Endometrium (tissue), 2 donors: ENCODE measurements at regions not wholly inside any gene's neighbourhood (a gene's known extent, or its start where the extent isn't known, plus 50 kb on each side); places are given as distances from the start of the nearest gene placed in this dataset.

Source experiments
- FAIRE-seq: peaks from 2 replicates; lab custom pipeline; 2012; peaks lifted over from hg19 to GRCh38; lab: Jason Lieb, UNC
- donor health status: control.
- donor health status: control.

DNA sequence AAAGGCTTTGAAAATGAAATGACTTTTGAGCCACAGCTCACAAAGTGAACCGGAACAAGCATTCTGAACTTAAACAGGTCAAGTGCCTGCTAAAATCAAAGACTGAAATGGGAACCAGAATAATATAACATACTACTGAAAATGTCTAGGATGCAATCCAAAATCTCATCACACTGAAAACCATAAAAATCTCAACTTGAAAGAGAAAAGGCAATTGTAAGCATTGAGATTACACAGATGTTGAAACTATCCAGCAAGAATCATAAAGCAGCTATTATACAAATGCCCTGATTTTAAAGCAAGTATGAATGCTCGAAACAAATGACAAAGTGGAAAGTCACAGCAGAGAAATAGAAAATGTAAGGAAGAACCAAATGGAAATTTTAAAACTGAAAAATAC lies 211.5 kb upstream of the GAS1 start:
- no peak for FAIRE-seq

DNA sequence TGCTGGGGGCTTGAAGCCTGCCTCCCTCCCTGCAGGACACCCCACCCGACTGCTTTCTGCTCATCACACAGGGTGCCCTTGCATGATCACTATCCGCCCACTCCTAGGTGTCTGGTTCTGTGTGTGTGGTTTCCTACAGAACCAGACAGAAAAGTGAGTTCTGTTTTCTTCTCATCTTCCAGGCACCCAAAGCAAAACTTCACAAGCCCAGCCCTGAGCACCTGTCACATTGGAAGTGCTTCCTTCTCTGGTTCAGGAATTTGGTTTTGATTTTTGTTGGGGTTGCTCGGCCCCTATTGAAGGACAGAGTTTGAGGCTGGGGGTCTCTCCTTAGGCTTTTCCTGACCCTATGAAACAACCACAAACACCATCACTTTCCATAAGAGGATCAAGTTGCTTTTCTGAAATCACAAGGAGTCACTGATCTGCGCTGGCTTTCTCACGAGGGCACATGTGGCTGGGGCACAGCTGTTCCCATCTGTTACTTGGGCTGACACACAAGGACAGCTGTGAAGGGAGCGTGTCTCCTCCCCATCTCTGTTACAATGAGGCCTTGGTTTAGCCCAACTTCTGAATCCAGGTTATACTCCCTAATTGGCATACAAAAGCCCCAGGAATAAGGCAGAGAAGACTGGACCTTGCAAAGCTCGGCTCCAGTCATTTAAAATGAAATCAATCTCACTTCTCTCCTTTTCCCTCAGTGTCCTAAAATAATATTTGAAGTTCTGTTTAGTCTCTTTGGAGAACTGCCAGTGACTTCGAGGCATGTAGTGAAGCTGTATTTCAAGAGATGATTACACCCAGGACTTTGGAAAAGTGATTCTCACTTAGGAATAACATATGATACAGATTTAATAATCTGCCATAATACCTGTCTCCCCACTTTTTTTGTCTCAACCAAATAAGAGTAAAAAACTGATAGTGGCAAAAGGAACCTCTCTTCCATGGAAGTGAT lies 213.1 kb upstream of the GAS1 start:
- no peak for FAIRE-seq

DNA sequence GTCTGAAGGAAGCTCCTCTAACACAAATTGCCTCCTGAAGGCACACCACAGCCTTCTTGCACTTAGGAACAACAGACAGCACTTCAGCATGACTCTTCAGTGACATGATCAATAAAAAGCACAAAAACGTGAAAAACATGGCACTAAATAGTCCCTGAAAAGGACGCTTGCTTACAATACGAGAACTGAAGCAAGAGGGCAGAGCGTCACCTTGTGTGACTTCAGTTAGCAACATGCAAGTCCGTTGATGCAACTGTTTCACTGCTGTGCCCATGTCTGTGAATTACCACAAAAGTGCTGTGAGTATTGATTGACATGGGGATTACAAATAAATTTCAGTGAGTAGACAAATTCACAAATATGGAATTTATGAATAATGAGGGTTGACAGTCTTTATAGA lies 219.9 kb upstream of the GAS1 start:
- no peak for FAIRE-seq

DNA sequence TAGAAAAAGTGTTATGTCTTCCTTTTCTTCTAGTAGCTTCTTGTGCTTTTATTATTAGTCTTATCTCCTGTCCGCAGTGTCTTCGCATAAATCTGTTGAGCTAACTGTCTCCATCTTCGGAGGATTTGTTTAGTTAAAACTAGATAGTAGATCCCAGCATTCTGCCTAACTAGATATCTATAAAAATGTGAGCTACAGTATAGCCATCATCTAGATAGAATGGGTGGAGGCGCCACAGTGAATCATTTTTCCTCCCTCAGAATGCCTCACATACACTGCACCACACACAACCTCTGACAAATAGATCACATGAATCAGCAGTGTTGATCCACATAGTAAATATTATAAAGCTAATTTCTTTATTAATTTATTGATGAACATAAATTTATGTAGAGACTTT lies 220.3 kb upstream of the GAS1 start:
- FAIRE-seq: no peak

DNA sequence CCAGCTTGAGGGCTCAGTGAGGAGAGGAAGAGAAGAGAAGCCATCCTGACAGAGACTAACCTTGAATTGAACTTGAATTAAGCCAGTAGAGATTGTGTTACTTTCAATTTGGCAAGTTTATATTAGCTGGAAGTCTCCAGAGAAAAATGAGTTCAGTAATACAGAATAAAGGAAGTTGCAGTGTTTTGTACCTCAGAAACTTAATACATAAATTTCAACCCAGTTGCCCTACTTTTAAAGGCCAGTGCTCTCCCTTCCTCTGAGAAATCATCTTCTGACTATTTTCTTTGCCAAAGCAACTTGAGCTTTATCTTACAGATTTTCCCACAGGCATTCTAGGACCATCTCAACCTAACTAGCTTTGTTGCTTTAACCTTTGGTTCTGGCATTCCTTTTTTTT lies 231.0 kb upstream of the GAS1 start:
- no peak for FAIRE-seq

DNA sequence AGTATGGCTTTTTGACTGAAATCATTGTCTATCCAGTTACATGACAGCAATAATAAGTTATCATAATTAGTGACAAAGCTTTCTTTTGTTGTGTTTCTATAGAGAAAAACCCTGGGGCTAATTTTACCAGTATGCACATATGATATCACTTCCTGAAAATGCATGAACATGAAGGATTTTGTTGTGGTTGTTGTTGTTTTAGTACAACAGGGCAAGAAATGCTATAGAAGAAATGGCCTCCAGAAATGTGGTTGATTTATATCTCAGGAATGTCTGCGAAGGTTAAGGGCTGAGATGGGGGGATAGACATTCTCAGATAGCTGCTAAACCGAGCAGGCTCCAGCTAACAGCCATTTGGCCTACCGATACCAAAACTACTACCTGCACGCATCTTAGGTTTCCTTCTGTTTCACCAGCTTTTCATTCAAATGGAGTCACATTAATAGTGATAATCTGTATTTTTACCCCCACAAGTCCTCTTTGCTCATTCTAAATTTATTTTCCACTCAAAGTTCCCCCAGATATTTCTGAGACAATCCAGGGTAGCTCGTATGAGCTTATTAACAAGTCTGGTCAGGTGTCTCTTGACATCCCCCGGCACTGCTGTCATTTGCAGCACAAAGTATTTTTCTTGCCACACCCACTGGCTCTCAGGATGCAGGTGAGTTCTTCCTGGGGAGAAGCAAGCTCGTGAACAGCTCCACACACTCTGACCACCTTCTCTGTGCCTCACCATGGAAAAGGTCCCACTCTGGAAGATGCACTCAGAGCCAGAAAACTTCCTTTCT lies 232.4 kb upstream of the GAS1 start:
- FAIRE-seq: no peak

DNA sequence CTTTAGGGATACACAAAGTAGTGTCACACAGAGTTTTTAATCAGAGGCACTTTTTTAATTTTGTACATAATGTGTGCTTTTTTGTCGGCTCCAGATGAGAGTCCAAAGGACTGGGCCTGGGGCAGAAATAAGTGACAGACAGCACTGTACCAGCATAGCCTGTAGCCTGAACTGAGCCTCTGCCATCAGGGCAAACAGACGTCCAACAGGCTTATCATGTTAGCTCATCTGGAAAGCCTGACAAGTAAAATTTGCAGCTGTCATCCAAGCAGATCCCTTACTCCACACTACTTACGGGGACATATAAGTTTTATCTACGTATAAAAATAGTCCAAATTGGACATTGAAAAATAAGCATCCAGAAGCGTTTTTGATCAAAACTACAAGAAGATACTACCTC lies 233.1 kb upstream of the GAS1 start:
- no peak for FAIRE-seq

DNA sequence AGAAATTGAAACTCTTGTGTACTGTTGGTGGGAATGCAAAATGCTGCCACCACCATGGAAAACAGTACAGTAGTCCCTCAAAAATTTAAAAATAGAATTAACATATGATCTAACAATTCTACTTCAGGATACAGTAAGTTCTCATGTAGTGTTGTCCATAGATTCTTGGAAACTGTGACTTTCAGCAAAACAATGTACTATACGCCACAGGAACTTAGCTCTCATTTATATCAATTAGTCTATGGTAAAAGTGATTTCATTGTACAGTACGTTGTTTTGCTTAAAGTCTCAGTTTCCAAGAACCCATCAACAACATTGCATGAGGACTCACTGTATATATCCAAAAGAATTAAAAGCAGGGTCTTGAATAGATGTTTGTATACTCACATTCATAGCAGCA lies 233.5 kb upstream of the GAS1 start:
- FAIRE-seq: no peak

DNA sequence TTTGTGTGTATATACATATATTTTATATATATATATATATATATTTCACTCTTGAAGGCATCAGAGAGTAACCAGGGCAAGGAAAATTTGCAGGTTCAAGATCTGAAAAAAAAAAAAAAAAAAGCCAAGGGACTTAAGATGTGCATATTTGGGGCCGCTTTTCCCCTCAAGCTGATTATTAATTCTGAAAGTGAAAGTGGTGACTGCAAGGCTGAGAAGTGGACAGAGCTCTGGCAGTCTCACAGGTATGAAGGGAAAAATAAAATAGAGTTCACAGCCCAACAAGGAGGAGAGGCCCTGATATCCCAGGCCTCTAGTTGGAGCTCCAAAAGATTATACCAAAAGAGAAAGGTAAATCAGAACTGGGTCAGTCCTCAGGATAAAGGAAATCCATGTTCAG lies 234.4 kb upstream of the GAS1 start:
- no peak for FAIRE-seq

DNA sequence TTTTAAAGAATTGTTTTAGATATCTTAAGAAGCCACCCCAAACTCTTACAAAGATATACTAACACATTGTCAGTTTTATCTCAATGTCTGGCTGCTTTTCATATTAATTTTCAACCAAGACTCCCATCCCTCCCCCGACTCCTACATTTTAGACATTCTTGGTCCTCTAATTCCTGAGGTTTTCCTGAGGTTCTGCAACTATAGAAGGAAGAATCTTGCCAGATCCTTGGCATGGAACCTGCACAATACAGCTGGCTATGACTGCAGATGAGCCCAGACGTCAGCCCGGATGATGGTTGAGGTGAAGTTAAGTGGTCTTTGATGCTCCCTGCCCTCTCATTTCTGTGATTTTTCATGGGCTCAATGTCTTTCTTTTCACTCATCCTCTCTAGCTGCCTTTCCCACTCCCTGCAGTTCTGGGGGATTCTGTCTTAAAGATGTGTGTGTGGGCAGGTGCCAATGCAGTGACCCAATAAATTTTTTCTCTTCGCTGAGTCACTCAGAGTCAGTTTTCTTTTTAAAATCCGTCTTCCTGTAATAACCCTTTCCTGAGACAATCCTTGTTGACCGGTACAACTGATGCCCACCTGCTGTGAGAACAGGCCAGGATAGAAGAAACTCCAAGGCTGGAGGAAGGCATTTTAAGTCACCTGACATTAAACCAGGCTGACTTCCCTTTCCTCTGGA lies 237.8 kb upstream of the GAS1 start:
- no peak for FAIRE-seq

DNA sequence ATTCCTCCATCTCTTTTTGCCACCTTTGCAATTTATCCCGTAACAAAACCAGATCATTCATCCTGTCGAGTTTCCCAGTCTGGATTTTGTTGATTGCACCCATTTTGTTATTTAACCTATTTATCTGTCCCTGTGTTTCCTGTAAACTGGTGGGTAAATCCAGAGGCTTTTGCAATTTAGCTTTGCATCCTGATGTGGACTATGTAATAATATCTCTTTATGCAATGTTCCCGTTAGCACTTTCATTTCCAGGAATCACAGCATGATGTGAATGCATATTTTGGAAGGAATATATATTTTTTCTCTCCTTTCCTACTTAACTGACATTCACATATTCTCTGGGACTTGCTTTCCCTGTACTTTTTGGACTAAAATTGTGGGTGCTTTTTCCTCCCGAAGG lies 240.3 kb upstream of the GAS1 start:
- no peak for FAIRE-seq

DNA sequence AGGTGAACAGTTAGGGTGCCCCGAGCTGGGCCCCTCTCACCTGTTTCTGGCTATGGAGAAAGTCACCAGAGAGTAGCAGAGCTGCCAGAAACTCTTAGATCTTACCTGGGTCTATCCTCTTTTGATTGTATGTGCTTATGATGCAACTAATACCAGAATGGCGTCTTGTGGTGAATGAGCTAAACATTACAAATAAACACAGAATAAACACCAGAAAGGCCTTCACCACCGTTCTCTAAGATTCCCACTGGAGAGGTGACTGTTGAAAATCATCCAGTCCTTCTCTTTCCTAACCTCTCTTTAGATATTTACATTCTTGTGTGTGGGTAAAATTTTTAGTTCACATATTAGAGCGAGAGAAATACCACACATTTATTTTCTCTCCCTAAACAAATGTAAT lies 241.7 kb upstream of the GAS1 start:
- no peak for FAIRE-seq

DNA sequence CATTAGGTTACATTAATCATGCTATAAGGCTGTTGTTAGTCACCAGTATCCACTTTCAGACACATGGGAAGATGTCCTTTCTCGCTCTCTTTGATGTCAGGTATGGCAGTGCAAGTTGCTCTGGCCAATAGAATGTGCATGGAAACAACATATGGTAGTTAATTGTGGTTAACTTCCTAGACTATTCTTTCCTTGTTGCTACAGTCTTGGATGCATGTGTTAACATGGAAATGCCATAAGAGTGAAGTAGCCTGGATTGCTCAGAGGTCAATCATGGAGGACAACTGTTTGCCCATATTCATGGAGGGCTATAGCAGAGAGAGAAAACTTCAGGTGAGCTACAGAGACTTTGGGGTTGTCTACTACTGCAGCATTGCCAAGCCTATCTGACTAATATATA lies 245.8 kb upstream of the GAS1 start:
- no peak for FAIRE-seq

DNA sequence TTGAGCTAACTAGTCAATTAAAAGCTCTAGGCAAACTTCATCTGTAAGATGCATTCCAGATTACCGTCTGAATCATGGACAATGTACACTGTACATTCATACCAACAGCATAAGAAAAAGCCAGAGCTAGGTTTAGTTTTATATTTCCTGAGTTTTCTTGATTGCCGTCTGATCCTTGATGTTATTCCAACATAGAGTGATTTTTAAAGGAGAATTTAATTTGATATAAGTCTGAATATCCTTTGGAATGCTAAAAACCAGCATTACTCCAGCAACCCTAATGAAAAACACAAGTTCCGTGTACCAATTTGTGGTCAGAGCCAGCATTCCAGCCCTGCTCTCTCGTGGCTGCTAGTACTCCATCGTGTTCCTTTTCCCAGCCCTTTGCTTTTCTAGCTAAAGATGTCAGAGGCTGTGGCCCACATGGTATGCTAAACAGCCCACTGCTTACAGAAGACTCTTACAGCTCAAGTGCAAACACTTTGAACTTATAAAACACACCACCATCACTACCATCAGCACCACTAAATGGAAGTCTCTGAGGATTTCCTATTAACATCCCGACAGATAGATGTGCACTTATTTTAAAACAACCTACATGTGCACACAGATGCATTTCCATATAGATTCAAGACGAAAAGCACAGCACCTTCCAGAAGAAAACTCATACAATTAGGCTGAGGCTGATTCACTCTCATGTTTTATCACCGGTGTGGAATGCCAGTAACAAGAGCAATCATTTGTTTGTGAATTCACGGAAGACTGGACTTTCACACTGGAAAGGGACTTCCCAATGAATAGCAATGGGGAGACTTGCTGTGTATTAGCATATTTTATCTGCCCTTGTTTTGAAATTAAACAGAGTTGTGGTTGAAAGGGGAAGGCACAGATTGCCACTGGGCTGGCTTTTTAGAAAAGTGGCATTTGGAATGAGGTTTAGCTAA lies 246.9 kb upstream of the GAS1 start:
- peak; percentile 43 for FAIRE-seq

DNA sequence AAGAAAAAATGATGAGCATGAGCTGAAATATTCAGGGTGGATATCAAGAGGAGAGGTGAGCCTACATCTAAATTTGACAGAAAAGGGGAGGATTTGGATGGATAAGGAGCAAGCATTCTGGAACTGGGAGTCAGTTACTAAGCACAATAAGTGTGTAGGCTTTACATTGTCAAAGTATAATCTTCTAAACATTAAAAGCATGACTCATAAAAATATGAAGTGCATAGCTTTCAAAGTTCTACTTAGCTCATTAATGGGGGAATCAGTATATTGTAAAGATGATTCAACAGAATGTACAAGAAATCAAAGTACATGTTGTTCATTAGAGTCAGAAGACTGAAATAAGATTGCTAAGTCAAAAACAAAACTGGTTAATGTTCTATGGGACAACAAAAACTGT lies 248.0 kb upstream of the GAS1 start:
- FAIRE-seq: no peak

DNA sequence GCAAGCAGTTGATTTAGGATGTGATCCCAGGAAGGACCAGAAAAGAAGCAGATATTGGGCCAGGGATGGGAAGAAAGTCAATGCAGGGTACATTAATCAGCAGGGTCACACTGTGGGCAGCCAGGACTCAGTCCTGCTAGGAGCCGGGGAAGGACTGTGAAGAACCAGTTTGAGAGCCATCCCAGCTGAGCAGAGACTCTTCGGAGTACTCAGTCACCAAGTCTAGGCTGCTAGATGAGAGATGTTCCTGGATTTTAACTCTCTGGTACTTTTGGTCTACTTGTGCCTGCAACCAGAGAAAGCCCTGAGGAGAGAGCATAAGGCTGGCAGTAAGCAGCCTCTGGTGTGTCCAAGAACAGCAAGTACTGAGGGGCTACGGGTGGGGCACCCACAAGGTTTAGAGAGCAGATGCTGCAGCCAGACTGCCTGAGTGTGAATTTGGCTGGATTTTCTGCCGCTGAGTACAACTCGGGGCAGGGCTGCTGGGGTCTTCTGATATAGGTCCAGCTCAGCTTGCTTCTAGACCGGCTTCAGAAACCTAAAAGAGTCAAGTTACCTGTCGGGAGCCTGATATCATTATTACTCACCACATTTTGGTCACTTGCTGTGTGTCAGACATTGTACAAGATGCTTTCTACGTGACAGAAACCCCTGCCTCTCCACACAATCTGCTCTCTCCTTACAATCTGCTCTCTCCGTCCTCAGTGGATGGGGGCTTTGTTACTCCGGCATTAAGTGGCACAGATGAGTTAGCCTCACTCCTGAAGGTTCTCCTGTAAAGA lies 250.2 kb upstream of the GAS1 start:
- no peak for FAIRE-seq

DNA sequence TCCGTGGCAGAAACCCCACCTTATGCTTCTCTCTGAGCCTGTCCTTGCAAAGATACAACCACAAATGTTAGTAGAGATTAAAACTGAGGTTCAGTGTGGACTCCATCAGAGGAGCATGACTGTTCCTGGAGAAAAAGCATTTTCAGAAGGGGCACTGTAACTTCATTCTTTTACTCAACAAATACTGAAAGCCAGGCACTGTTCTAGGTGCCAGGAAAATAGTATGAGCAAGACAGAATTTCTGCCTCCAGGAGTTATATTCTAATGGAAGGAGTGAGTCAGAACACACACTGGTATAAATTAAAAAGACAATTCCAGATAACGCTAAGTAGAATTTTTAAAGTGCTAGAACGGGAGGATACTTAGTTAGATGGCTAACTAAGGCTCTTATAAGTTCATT lies 251.4 kb upstream of the GAS1 start:
- FAIRE-seq: no peak

DNA sequence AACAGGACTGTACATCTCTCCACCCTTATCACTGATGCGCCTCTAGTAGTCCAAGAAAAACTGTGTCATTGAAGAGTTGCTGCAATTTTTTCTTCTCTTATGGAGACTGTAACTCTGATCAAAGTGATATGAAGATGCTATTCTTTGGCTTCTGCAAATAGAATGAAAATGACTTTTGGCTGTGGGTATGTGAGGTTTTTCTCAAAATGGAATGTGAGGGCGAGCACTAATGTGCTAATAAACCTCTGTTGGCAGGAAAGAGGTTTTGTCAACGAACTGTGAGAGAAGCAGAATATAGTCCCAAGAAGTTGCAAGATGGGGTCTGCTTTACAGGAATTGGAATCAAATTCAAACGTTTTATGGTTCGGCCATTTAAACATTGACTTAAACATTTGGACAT lies 252.0 kb upstream of the GAS1 start:
- FAIRE-seq: no peak

DNA sequence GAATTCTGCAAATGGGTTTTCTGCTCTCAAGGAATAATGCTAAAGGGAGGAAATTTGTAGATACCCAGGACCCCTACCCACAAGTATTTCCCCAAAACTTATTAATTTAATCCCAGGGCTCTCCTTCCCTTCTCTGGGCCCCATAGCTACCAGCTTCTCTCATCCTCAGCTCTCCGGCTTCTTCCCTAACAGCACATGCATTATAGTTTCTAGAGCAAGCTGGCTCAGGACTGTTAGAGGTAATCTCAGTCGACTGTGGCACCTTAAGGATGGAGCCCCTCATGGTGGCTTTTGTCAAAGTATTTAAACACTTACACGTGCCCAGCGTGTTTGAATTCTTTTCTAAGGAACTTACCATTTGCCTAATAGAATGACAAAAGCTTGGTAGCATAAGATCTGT lies 252.5 kb upstream of the GAS1 start:
- FAIRE-seq: no peak

DNA sequence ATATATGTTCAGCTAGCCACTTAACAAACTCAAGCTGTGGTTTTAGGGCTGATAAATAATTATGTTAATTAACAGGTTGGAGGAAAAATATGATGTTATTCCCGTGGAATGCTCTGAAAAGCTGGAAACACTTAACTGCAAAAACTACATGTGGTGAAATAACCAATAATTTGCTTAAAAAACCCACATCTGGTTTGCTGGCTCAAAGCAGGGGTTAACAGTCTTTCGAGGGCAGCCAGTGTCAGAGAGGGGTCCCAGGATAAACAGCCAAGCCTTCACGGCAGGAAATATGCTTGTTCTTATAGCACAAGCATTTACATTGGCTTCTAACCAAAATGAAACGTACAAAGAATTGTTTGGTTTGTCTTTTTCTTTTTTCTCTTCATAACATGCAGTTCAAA lies 254.0 kb upstream of the GAS1 start:
- peak; percentile 95 for FAIRE-seq

DNA sequence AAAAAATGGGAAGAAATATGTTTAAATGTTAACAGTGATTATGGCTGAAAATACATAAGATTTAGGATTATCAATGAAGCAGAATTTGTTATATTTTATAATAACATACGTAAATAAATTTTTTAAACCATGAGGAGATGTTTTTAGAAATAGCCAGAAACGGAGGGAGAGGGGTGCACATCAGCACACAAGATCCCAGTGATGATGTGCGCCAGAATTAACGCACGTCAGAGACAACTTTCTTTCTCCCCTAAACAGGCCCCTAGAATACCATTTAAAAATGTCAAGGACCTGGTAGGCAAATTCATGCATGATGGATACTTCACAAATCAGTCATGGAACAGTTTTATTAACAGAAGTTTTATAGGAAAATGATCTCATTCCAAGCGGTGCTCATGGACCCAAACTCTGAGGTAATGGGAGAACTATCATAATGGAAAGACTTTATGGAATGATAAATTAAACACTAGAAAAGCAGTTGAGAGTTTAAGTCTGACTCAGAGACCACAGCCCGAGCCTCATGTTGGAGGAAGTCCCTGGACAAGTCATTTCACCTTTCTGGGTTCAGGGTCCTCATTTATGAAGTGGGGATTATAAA lies 258.9 kb upstream of the GAS1 start:
- FAIRE-seq: no peak
